Gastroesophageal sphincter (tissue), 3 donors: ENCODE measurements at regions not wholly inside any gene's neighbourhood (a gene's known extent, or its start where the extent isn't known, plus 50 kb on each side); places are given as distances from the start of the nearest gene placed in this dataset.

Experiments used
- POLR2A ChIP-seq, 2 donors: fragments of 450-650 bp; IDR thresholded peaks; one replicate each; pipeline ENCODE4 v1.6.1; 2017; ENCODE audit warnings: antibody characterized with exemption in 2 of 2, mild to moderate bottlenecking in 2 of 2, moderate library complexity in 1 of 2
- TF ChIP-seq, protein P1 (sequence below), 4 experiments: fragments of 200-600 bp in 2 of 4; fragments of 450-650 bp in 2 of 4; sonication (generic) in 1 of 4; IDR thresholded peaks; one replicate each; pipeline ENCODE4 v1.5.1; 2017 to 2019; ENCODE audit warnings: antibody characterized with exemption in 4 of 4, mild to moderate bottlenecking in 2 of 4, moderate library complexity in 2 of 4

DNA sequence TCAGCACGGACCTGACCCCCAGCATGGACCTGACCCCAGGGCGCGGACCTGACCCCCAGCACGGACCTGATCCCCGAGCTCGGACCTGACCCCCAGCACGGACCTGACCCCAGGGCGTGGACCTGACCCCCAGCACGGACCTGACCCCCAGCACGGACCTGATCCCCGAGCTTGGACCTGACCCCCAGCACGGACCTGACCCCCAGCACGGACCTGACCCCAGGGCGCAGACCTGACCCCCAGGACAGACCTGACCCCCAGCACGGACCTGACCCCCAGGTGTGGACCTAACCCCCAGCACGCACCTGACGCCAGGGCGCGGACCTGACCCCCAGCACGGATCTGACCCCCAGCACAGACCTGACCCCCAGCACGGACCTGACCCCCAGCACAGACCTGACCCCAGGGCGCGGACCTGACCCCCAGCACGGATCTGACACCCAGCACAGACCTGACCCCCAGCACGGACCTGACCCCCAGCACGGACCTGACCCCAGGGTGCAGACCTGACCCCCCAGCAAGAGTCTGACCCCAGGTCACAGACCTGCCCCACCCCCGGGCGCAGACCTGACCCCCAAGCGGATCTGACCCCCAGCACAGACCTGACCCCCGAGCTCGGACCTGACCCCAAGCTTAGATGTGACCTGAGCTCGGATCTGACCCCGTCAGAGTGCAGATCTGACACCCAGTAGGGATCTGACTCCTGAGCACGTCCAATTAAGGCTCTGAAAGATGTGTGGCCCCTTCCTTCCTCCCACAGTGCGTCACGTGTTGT lies 98.7 kb downstream of the C16orf95 start:
- TF ChIP-seq, protein P1, sequence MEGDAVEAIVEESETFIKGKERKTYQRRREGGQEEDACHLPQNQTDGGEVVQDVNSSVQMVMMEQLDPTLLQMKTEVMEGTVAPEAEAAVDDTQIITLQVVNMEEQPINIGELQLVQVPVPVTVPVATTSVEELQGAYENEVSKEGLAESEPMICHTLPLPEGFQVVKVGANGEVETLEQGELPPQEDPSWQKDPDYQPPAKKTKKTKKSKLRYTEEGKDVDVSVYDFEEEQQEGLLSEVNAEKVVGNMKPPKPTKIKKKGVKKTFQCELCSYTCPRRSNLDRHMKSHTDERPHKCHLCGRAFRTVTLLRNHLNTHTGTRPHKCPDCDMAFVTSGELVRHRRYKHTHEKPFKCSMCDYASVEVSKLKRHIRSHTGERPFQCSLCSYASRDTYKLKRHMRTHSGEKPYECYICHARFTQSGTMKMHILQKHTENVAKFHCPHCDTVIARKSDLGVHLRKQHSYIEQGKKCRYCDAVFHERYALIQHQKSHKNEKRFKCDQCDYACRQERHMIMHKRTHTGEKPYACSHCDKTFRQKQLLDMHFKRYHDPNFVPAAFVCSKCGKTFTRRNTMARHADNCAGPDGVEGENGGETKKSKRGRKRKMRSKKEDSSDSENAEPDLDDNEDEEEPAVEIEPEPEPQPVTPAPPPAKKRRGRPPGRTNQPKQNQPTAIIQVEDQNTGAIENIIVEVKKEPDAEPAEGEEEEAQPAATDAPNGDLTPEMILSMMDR (IDR thresholded peaks at IDR 0.05) = no peak
- TF ChIP-seq POLR2A (IDR thresholded peaks at IDR 0.05) = no peak
